Thyroid gland (tissue), 4 donors: ENCODE measurements at regions not wholly inside any gene's neighbourhood (a gene's known extent, or its start where the extent isn't known, plus 50 kb on each side); places are given as distances from the start of the nearest gene placed in this dataset.

Experiments used
- CTCF ChIP-seq, 6 experiments: fragments of 200-600 bp in 3 of 6; fragments of 450-650 bp in 3 of 6; sonication (generic) in 3 of 6; IDR thresholded peaks; one replicate each; pipeline ENCODE4 v1.5.1; 2016 to 2019; ENCODE audit warnings: antibody characterized with exemption in 6 of 6, mild to moderate bottlenecking in 2 of 6, inconsistent platforms in 1 of 6, moderate library complexity in 1 of 6
- POLR2A ChIP-seq, 2 donors: fragments of 450-650 bp; IDR thresholded peaks; one replicate each; pipeline ENCODE4 v1.6.1; 2017; ENCODE audit warnings: antibody characterized with exemption in 2 of 2, mild to moderate bottlenecking in 2 of 2, moderate library complexity in 1 of 2

- no peak for TF ChIP-seq POLR2A (IDR thresholded peaks at IDR 0.05)
- TF ChIP-seq CTCF (IDR thresholded peaks at IDR 0.05), result no peak
Measured at GRCh38 chr2:234580686-234581085, 83.8 kb upstream of the ARL4C start.
